H9 (cell line): ENCODE measurements at regions not wholly inside any gene's neighbourhood (a gene's known extent, or its start where the extent isn't known, plus 50 kb on each side); places are given as distances from the start of the nearest gene placed in this dataset.

ENCODE experiments used
- DNase-seq: peaks from one replicate; pipeline ENCODE4 v3.0.0-alpha.2; 2017
- H2AFZ ChIP-seq: one replicate; pipeline ENCODE4 v1.6.1; 2013; ENCODE audit warnings: mild to moderate bottlenecking, low read length, control low read depth, moderate library complexity
- H2AK5ac ChIP-seq: 2 replicates; pipeline ENCODE4 v1.6.1; 2013; ENCODE audit warnings: low read length, control low read depth, mixed read lengths; ENCODE audit not compliant: insufficient read length
- H2BK120ac ChIP-seq: one replicate; pipeline ENCODE4 v1.6.1; 2013; ENCODE audit warnings: low read depth, mild to moderate bottlenecking, low read length, control low read depth, inconsistent platforms; ENCODE audit not compliant: poor library complexity, severe bottlenecking
- H2BK12ac ChIP-seq: 2 replicates; pipeline ENCODE4 v1.6.1; 2013; ENCODE audit warnings: low read length, control low read depth, mixed read lengths, low read depth; ENCODE audit not compliant: insufficient read length
- H2BK15ac ChIP-seq: 2 replicates; pipeline ENCODE4 v1.6.1; 2013; ENCODE audit warnings: low read depth, low read length, control low read depth
- H2BK20ac ChIP-seq: one replicate; pipeline ENCODE4 v1.6.1; 2013; ENCODE audit warnings: low read depth, mild to moderate bottlenecking, low read length, control low read depth, inconsistent platforms; ENCODE audit not compliant: poor library complexity, severe bottlenecking
- H2BK5ac ChIP-seq: 2 replicates; pipeline ENCODE4 v1.6.1; 2013; ENCODE audit warnings: low read length, control low read depth, mixed read lengths; ENCODE audit not compliant: insufficient read length
- H3K14ac ChIP-seq: 2 replicates; pipeline ENCODE4 v1.6.1; 2013; ENCODE audit warnings: low read length, control low read depth; ENCODE audit not compliant: insufficient read depth
- H3K18ac ChIP-seq: 2 replicates; pipeline ENCODE4 v1.6.1; 2013; ENCODE audit warnings: low read depth, mild to moderate bottlenecking, mixed read lengths, low read length, control low read depth; ENCODE audit not compliant: insufficient read length
- H3K23ac ChIP-seq: 2 replicates; pipeline ENCODE4 v1.6.1; 2013; ENCODE audit warnings: low read length, control low read depth, mixed read lengths, low read depth; ENCODE audit not compliant: insufficient read length
- H3K23me2 ChIP-seq: 2 replicates; pipeline ENCODE4 v1.6.1; 2013; ENCODE audit warnings: low read depth, mild to moderate bottlenecking, mixed read lengths, low read length, control low read depth; ENCODE audit not compliant: insufficient read length, poor library complexity, severe bottlenecking
- H3K27ac ChIP-seq: 2 replicates; pipeline ENCODE4 v1.5.1; 2013; ENCODE audit warnings: low read length, control low read depth, mixed read lengths, low read depth; ENCODE audit not compliant: insufficient read length
- H3K27me3 ChIP-seq: 2 replicates; pipeline ENCODE4 v1.6.1; 2013; ENCODE audit warnings: low read length, control low read depth, inconsistent platforms; ENCODE audit not compliant: insufficient read depth
- H3K4ac ChIP-seq: 2 replicates; pipeline ENCODE4 v1.6.1; 2013; ENCODE audit warnings: low read depth, mild to moderate bottlenecking, control low read depth, inconsistent platforms, low read length, moderate library complexity
- H3K4me1 ChIP-seq: 2 replicates; pipeline ENCODE4 v1.6.1; 2013; ENCODE audit warnings: low read length, control low read depth, inconsistent platforms; ENCODE audit not compliant: insufficient read depth
- H3K4me2 ChIP-seq: 2 replicates; pipeline ENCODE4 v1.6.1; 2013; ENCODE audit warnings: low read length, control low read depth, mixed read lengths; ENCODE audit not compliant: insufficient read length, insufficient read depth
- H3K56ac ChIP-seq: 2 replicates; pipeline ENCODE4 v1.6.1; 2013; ENCODE audit warnings: low read depth, mild to moderate bottlenecking, mixed read lengths, low read length, control low read depth; ENCODE audit not compliant: insufficient read length
- H3K79me1 ChIP-seq: 2 replicates; pipeline ENCODE4 v1.6.1; 2013; ENCODE audit warnings: low read depth, mild to moderate bottlenecking, moderate library complexity, low read length, control low read depth, inconsistent platforms; ENCODE audit not compliant: insufficient read depth, poor library complexity, severe bottlenecking
- H3K79me2 ChIP-seq: 2 replicates; pipeline ENCODE4 v1.6.1; 2013; ENCODE audit warnings: low read length, control low read depth, inconsistent platforms; ENCODE audit not compliant: insufficient read depth
- H3K9ac ChIP-seq: 2 replicates; pipeline ENCODE4 v1.6.1; 2013; ENCODE audit warnings: low read length, control low read depth, mixed read lengths; ENCODE audit not compliant: insufficient read length; ENCODE audit errors: extremely low read depth
- H3K9me3 ChIP-seq: one replicate; pipeline ENCODE4 v1.6.1; 2013; ENCODE audit warnings: low read depth, low read length, inconsistent platforms; ENCODE audit not compliant: control insufficient read depth
- H3T11ph ChIP-seq: one replicate; pipeline ENCODE4 v1.6.1; 2013; ENCODE audit warnings: mild to moderate bottlenecking, low read length, control low read depth, inconsistent platforms
- H4K20me1 ChIP-seq: one replicate; pipeline ENCODE4 v1.6.1; 2013; ENCODE audit not compliant: control insufficient read depth, insufficient read length, insufficient read depth
- H4K5ac ChIP-seq: 2 replicates; pipeline ENCODE4 v1.6.1; 2013; ENCODE audit warnings: low read depth, mild to moderate bottlenecking, mixed read lengths, low read length, control low read depth; ENCODE audit not compliant: insufficient read length
- H4K8ac ChIP-seq: replicated peaks from 2 replicates; pipeline ENCODE4 v1.6.1; 2013; ENCODE audit warnings: low read length, control low read depth, mixed read lengths, low read depth; ENCODE audit not compliant: insufficient read length
- H4K91ac ChIP-seq: 2 replicates; pipeline ENCODE4 v1.6.1; 2013; ENCODE audit warnings: low read depth, mild to moderate bottlenecking, moderate library complexity, mixed read lengths, low read length, control low read depth; ENCODE audit not compliant: insufficient read length
- H3K27ac Mint-ChIP-seq, 3 experiments: 2 replicates in 2 of 3; 3 replicates in 1 of 3; pipeline ENCODE4 v1.8.0; 2020 to 2021; ENCODE audit warnings: mixed read lengths in 3 of 3, mild to moderate bottlenecking in 1 of 3, moderate library complexity in 1 of 3
- H3K27me3 Mint-ChIP-seq: 2 replicates; pipeline ENCODE4 v1.8.0; 2021; ENCODE audit warnings: low read depth, mild to moderate bottlenecking, moderate library complexity, mixed read lengths
- H3K36me3 Mint-ChIP-seq, 3 experiments: 2 replicates in 2 of 3; 3 replicates in 1 of 3; pipeline ENCODE4 v1.8.0; 2020 to 2021; ENCODE audit warnings: low read depth in 3 of 3, mixed read lengths in 3 of 3; ENCODE audit not compliant: insufficient read depth in 1 of 3
- H3K4me1 Mint-ChIP-seq, 2 experiments: 2 replicates each; pipeline ENCODE4 v1.8.0; 2020; ENCODE audit warnings: mixed read lengths in 2 of 2
- H3K4me3 Mint-ChIP-seq, 2 experiments: 2 replicates in 1 of 2; 3 replicates in 1 of 2; pipeline ENCODE4 v1.8.0; 2020 to 2021; ENCODE audit warnings: mild to moderate bottlenecking in 2 of 2, mixed read lengths in 2 of 2, moderate library complexity in 1 of 2
- H3K9me3 Mint-ChIP-seq, 2 experiments: 2 replicates in 1 of 2; 3 replicates in 1 of 2; pipeline ENCODE4 v1.8.0; 2020; ENCODE audit warnings: mild to moderate bottlenecking in 2 of 2, mixed read lengths in 2 of 2, moderate library complexity in 1 of 2
- CTCF ChIP-seq: fragments of 200-600 bp; sonication (generic); conservative IDR thresholded peaks from 3 replicates; pipeline ENCODE4 v1.8.0; 2021; ENCODE audit warnings: antibody characterized with exemption, mild to moderate bottlenecking
- WGBS: extraction: QIAGEN DNeasy Blood & Tissue Kit; methylation state at CpG from one replicate; pipeline ENCODE4 v1.1.7; 2013; ENCODE audit warnings: missing lambda C conversion rate, low lambda C conversion rate, mixed read lengths; ENCODE audit not compliant: insufficient read length; ENCODE audit errors: extremely low coverage; 5-methylcytosine and 5-hydroxymethylcytosine counted together

- no peaks in the 10 kb centered on the region for H3K9me3 ChIP-seq
- H3K23ac ChIP-seq = no peak overlapping the region
- Mint-ChIP-seq H3K27ac (no peak overlapping the region), H3K4me3 (no peak overlapping the region), H3K27me3 (no peaks in the 10 kb centered on the region), H3K4me1 (no peaks in the 10 kb centered on the region), H3K36me3 (no peaks in the 10 kb centered on the region), H3K9me3 (no peaks in the 10 kb centered on the region)
- no peaks in the 10 kb centered on the region for H3K79me1 ChIP-seq
- H3T11ph ChIP-seq = no peak overlapping the region
- H3K4me2 ChIP-seq = no peak overlapping the region
- H3K27ac ChIP-seq = no peak overlapping the region
- no peaks in the 10 kb centered on the region for H3K79me2 ChIP-seq
- no peak overlapping the region for H2BK20ac ChIP-seq
- H2BK5ac ChIP-seq = no peak overlapping the region
- no peak overlapping the region for H4K91ac ChIP-seq
- H3K56ac ChIP-seq = no peak overlapping the region
- no peaks in the 10 kb centered on the region for H3K23me2 ChIP-seq
- H2BK120ac ChIP-seq = no peak overlapping the region
- no peak overlapping the region for H2AFZ ChIP-seq
- H4K5ac ChIP-seq = no peak overlapping the region
- no peak overlapping the region for H3K14ac ChIP-seq
- H4K8ac ChIP-seq = no peak overlapping the region
- WGBS = no CpG with 5 or more reads among the region's 2 CpGs
- no peak overlapping the region for H2BK15ac ChIP-seq
- no peak for DNase-seq
- no peak for TF ChIP-seq CTCF
- no peaks in the 10 kb centered on the region; the same call in 1 of the 2 replicates for H3K4me1 ChIP-seq
- H3K9ac ChIP-seq = no peak overlapping the region
- H2BK12ac ChIP-seq = no peak overlapping the region
- H4K20me1 ChIP-seq = no peaks in the 10 kb centered on the region
- H3K18ac ChIP-seq = no peak overlapping the region
- H3K27me3 ChIP-seq = no peaks in the 10 kb centered on the region
- H3K4ac ChIP-seq = no peak overlapping the region
- H2AK5ac ChIP-seq = no peak overlapping the region
These were observed 173.8 kb upstream of the THBS1 start for GRCh38 chr15:39407116-39407515.
